Neuron (in vitro differentiated cells): ENCODE measurements at regions not wholly inside any gene's neighbourhood (a gene's known extent, or its start where the extent isn't known, plus 50 kb on each side); places are given as distances from the start of the nearest gene placed in this dataset.

Source experiments
- H2AFZ ChIP-seq: one replicate; pipeline ENCODE4 v1.6.1; 2013; ENCODE audit warnings: low read depth, mild to moderate bottlenecking, inconsistent platforms, low read length, moderate library complexity
- H3K27me3 ChIP-seq: one replicate; pipeline ENCODE4 v1.6.1; 2013; ENCODE audit warnings: low read length; ENCODE audit not compliant: insufficient read depth
- H3K36me3 ChIP-seq: one replicate; pipeline ENCODE4 v1.6.1; 2013; ENCODE audit warnings: low read length; ENCODE audit not compliant: insufficient read depth
- H3K4me1 ChIP-seq: one replicate; pipeline ENCODE4 v1.6.1; 2013; ENCODE audit warnings: low read length; ENCODE audit not compliant: insufficient read depth
- H3K4me3 ChIP-seq: 2 replicates; pipeline ENCODE4 v1.5.1; 2013; ENCODE audit warnings: mild to moderate bottlenecking, low read length, moderate library complexity
- H3K9me3 ChIP-seq: one replicate; pipeline ENCODE4 v1.6.1; 2013; ENCODE audit warnings: low read length

DNA sequence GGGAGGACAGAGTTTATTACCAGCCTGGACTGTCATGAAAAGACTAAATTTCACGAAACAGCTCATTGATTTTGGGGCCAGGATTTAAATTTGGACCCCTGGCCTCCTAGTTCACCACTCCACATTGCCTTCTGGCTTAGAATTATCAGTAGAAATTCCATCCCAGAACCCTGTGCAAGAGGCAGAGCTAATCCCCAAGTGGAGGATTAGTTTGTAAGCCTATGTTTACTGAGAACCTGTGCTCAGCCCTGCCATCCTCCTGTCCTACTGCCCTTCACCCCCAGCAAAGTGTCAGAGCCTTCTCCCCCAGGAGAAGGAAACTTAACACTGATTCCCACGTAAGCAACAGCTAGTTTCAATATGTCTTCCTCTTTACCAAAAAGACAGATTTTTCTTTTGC lies 99.4 kb downstream of the SST start:
- H3K36me3 ChIP-seq: no peaks in the 10 kb centered on the region
- H2AFZ ChIP-seq: no peak overlapping the region
- H3K4me1 ChIP-seq: no peaks in the 10 kb centered on the region
- H3K9me3 ChIP-seq: no peaks in the 10 kb centered on the region
- H3K4me3 ChIP-seq: no peak overlapping the region
- H3K27me3 ChIP-seq: no peaks in the 10 kb centered on the region

DNA sequence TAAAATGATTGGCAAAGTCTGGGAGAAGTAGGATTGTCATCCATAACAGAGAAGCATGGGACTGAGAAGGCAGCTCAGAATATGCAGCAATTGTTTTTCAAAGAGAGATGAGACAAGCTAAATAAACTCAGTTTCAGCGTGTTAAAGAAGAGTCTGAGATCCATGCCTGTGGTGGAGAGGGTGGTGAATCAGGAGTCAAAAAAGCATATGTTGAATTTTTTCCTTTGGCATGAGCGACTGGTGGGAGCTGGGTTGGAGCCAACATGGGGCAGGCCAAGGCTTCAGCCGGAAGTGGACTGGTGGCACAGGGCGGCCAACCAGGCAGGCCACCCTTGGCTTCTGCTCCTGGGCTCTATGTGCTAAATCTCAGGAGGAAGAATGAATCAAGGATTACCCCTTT lies 102.0 kb downstream of the SST start:
- Histone ChIP-seq H3K4me3 (no peak overlapping the region), H3K36me3 (no peaks in the 10 kb centered on the region), H3K4me1 (no peaks in the 10 kb centered on the region), H3K27me3 (no peaks in the 10 kb centered on the region), H2AFZ (no peak overlapping the region), H3K9me3 (no peaks in the 10 kb centered on the region)

DNA sequence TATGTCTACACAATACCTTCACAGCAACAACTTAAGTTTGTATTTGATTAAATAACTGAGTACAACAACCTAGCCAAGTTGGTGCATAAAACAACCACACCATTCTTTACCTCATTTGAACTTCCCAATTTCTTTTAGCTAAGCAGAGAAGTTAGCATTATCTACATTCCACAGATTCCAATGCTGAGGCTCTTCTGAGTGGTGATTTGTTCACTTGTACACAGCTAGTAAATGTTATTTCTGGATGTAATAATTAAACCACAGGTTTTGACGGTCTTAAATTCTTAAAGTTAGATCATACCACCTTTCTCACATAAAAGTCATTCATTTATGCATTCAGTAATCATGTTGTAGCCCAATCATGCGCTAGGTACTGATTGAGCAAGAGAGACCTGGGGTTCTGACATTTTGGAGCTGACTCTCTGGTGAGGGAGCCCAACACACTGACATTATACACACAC lies 102.5 kb downstream of the SST start:
- Histone ChIP-seq H3K4me3 (no peak overlapping the region), H2AFZ (no peak overlapping the region), H3K36me3 (no peaks in the 10 kb centered on the region), H3K9me3 (no peaks in the 10 kb centered on the region), H3K4me1 (no peaks in the 10 kb centered on the region), H3K27me3 (no peaks in the 10 kb centered on the region)

DNA sequence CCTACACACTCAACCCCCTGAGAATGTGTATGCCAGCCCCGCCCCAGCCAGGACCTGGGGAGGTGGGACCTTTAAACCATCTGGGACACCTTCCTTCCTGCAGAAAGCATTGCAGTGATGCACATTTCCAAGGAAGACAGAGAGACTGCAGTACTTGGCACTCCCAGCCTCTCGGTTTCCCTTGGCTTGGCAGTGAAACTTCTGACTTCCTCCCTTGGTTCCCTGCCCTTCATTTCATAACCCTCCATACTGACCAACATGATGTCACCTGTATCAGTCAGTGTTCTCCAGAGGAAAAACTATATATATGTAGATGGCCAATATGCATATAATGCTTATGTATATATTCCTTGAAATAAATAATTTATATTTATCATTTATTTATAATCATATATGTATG lies 103.2 kb downstream of the SST start:
- H3K9me3 ChIP-seq: no peaks in the 10 kb centered on the region
- H3K27me3 ChIP-seq: no peaks in the 10 kb centered on the region
- no peaks in the 10 kb centered on the region for H3K36me3 ChIP-seq
- no peaks in the 10 kb centered on the region for H3K4me1 ChIP-seq
- no peak overlapping the region for H2AFZ ChIP-seq
- H3K4me3 ChIP-seq: no peak overlapping the region

DNA sequence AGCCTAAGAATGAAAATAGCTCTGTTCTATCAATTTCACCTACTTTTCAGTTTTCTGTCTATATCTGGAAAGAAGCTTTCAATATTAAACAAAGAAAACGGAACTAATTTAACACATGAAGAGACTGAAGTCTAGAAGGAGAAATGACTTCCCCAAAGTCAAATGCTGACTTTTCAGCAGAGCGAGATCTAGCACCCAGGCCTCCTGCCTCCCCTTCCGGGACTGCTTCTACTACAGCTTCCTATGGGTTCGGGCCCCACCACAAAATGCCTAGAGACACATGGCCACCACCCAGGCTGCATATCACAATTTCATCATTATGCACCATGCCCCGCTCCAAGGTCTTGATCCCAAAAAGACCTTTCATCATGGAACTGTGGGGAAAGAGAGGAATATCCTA lies 104.5 kb downstream of the SST start:
- Histone ChIP-seq H3K4me1 (no peaks in the 10 kb centered on the region), H3K9me3 (no peaks in the 10 kb centered on the region), H3K27me3 (no peaks in the 10 kb centered on the region)

DNA sequence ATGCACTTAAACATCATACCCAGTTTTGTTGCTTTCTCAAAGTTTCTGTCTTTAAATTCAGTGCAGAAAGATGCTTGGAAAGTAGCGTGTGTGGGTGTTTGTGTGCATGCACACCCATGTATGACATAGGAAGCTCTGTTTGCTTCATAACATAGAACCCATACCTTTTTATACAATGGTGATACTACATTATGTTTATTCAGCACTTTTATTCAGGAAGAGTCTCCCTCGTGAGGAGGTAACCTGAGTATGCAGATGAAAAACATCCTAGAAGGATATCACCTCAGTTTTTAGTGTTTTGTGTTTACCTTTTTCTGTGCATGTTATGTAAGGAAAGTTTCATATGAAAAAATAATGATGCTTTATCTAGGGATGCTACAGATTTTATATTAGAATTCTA lies 111.2 kb downstream of the SST start:
- H3K4me1 ChIP-seq: no peaks in the 10 kb centered on the region
- no peaks in the 10 kb centered on the region for H3K9me3 ChIP-seq
- no peaks in the 10 kb centered on the region for H3K36me3 ChIP-seq
- no peak overlapping the region for H2AFZ ChIP-seq
- no peak overlapping the region for H3K4me3 ChIP-seq
- no peaks in the 10 kb centered on the region for H3K27me3 ChIP-seq

More for the DNA sequence above, 104.5 kb downstream of the SST start:
- Histone ChIP-seq H2AFZ (no peak overlapping the region), H3K36me3 (no peaks in the 10 kb centered on the region), H3K4me3 (no peak overlapping the region)

DNA sequence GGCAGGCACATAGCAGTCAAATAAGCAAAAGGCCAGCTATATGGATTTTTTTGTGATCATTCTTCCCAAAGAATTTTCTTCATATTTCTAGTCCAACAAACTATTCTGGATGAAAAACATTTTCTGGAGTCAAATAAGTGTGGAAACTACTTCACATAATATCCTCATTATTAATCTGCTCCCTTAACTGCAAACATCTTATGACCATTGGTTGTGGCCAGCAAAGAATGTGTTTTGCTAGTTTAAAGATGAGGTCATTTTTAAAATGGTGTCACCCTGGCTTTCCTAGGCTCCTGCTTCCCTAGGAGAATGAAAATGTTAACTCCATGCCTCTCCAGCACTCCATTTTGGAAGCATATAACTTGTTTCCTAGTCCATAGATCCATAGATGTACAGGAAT lies 118.8 kb downstream of the SST start:
- Histone ChIP-seq H2AFZ (no peak overlapping the region), H3K4me1 (peaks cover 10% of the 10 kb centered on the region), H3K4me3 (no peak overlapping the region), H3K36me3 (no peaks in the 10 kb centered on the region), H3K9me3 (no peaks in the 10 kb centered on the region), H3K27me3 (no peaks in the 10 kb centered on the region)

DNA sequence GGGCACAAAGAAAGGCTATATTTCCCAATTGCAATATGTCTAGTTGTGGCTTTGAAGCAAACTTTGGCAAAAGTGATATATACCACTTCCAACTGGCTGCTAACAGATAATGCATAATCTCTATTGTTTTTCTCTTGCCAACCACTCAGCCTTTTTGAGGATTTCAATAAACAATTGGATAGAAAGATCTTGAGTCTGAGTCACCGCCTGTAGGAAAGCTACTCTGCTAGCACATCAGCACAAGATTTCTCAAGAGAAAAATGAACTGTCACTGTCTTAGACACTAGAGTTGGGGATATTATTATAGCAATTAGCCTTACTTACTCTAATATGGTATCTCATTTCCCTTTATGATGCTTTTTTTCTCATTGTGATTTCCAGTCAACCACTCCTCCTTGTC lies 119.7 kb downstream of the SST start:
- Histone ChIP-seq H2AFZ (no peak overlapping the region), H3K9me3 (no peaks in the 10 kb centered on the region), H3K4me3 (no peak overlapping the region)

DNA sequence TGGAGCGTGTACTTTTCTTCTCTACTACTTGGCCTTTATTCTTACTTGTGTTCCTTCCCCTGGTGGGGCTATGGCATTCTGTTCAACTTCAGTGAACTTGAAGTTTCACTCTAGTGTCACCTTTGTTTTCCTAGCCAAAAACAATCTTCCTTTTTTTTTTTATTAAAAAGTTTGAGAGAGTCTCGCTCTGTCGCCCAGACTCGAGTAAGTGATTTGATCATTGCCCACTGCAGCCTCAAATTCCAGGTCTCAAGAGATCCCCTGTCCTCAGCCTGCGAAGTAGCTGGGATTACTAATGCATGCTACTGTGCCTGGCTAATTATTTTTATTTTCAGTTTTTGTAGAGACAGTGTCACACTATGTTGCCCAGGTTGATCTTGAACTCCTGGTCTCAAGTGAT lies 124.8 kb downstream of the SST start:
- Histone ChIP-seq H3K9me3 (no peaks in the 10 kb centered on the region), H3K4me3 (no peak overlapping the region), H3K27me3 (no peaks in the 10 kb centered on the region), H2AFZ (no peak overlapping the region), H3K4me1 (peaks cover 10% of the 10 kb centered on the region), H3K36me3 (no peaks in the 10 kb centered on the region)

More for the DNA sequence above, 119.7 kb downstream of the SST start:
- Histone ChIP-seq H3K4me1 (peaks cover 10% of the 10 kb centered on the region), H3K27me3 (no peaks in the 10 kb centered on the region), H3K36me3 (no peaks in the 10 kb centered on the region)

DNA sequence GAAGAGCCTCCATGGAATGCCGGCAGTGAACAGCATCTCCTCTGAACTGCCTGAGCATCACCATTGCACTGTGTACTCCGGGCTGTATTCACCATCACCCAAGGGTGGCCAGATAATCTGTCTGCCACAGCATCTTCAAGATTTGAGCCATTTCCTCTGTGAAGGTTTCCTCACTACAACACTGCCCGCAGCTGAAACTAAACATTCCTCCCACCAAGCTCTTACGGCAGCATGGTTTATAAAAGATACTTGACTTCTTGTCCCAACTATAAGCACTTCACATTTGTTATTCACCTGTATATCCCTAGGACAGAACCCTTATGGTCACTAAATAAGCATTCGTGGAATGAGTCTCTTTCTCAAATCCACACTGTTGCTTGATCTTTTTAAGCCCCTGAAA lies 125.9 kb downstream of the SST start:
- H3K4me1 ChIP-seq: peaks cover 10% of the 10 kb centered on the region

DNA sequence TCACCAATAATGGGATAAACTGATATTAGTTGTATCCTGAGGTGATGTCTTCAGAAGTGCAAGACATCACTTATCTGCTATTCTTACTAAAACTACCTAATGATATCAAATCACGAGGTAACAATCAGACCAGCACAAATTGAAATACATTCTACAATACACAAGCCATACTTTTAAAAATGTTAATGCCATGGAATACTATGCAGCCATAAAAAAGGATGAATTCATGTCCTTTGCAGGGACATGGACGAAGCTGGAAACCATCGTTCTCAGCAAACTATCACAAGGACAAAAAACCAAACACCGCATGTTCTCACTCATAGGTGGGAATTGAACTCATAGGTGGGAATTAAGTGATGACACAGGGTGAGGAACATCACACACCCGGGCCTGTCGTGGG lies 129.3 kb downstream of the SST start:
- Histone ChIP-seq H2AFZ (no peak overlapping the region), H3K27me3 (no peaks in the 10 kb centered on the region), H3K4me3 (no peak overlapping the region), H3K9me3 (no peaks in the 10 kb centered on the region), H3K4me1 (no peaks in the 10 kb centered on the region), H3K36me3 (no peaks in the 10 kb centered on the region)

More for the DNA sequence above, 125.9 kb downstream of the SST start:
- H3K9me3 ChIP-seq: no peaks in the 10 kb centered on the region
- H3K4me3 ChIP-seq: no peak overlapping the region
- H3K27me3 ChIP-seq: no peaks in the 10 kb centered on the region
- no peak overlapping the region for H2AFZ ChIP-seq
- no peaks in the 10 kb centered on the region for H3K36me3 ChIP-seq

DNA sequence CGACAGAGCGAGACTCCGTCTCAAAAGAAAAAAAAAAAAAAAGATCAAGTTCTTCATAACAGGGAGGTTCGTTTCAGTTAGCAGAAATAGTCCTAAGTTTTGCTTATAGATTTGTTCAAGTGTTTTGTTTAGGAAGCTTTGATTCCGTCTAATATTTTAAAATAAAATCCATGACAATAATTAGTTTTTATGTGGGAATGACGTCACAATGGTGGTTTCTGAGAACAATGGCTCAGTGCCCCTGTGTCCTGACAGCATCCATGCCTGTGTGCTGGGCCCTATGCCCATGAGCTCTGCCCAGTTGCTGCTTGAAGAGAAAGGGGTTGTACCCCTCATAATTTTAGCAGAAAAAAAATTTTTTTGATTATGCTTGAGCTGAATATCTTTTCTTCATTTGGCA lies 134.0 kb downstream of the SST start:
- H3K36me3 ChIP-seq: no peaks in the 10 kb centered on the region
- no peak overlapping the region for H2AFZ ChIP-seq
- H3K9me3 ChIP-seq: no peaks in the 10 kb centered on the region
- H3K4me3 ChIP-seq: no peak overlapping the region
- no peaks in the 10 kb centered on the region for H3K27me3 ChIP-seq
- H3K4me1 ChIP-seq: no peaks in the 10 kb centered on the region

DNA sequence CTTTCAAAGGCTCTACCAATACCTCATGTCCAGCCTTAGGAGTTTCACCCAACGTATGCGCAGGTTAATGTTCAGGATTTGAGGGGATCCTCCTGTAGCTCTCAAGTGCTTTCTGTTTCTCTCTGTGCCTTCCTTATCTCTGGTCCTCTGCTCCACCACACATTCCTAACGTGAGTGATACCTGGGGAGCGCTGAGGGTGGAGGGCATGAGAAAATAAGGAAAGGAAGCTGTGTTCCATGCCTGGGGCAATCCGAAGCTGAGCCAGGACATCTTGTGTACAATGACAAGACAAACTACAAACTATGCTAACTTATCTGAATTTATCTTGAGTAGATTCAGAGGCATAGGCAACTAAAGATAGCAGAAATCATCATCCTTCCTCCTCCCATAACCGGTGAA lies 136.4 kb downstream of the SST start:
- Histone ChIP-seq H3K4me1 (no peaks in the 10 kb centered on the region), H2AFZ (no peak overlapping the region), H3K9me3 (no peaks in the 10 kb centered on the region), H3K27me3 (no peaks in the 10 kb centered on the region), H3K36me3 (no peaks in the 10 kb centered on the region), H3K4me3 (no peak overlapping the region)

DNA sequence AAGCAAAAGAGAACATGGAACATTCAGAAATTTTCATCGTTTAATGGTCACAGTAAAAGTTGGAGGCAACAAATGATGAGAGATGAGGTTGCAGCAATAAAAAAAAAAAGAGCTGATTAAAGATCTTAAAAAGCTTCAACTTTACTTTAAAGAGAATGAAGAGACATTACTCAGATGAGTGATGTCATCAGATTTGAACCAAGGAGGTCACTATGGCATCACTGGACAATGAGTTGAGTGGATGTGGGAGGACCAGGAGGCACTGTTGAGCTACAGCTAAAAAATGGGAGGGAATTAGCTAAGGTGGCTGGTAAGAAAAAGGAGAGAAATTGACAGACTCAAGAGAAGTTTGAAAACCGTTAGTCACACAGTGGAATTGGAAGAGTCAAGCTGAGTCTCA lies 138.4 kb downstream of the SST start:
- H3K4me3 ChIP-seq: no peak overlapping the region
- no peaks in the 10 kb centered on the region for H3K27me3 ChIP-seq
- H3K36me3 ChIP-seq: no peaks in the 10 kb centered on the region
- H2AFZ ChIP-seq: no peak overlapping the region
- no peaks in the 10 kb centered on the region for H3K4me1 ChIP-seq
- no peaks in the 10 kb centered on the region for H3K9me3 ChIP-seq
